GM12878 (cell line): ENCODE measurements at regions not wholly inside any gene's neighbourhood (a gene's known extent, or its start where the extent isn't known, plus 50 kb on each side); places are given as distances from the start of the nearest gene placed in this dataset.

Experiments
- ATAC-seq: fragments of 200-7000 bp; cut with Tn5 transposase; 3 replicates; pipeline ENCODE4 v1.9.1; 2020; ENCODE audit warnings: mild to moderate bottlenecking, moderate library complexity
- BruUV-seq: library from RNA; stranded (reverse); fragments of 400-500 nt; replicated peaks from 2 replicates; lab custom pipeline; 2021; lab: Mats Ljungman, UMichigan
- CTCF ChIA-PET: fragments of 300-600 bp; sonication (Branson Sonifier 250); formaldehyde crosslinking; extraction: SDS; loops from one replicate; lab custom pipeline; 2021; ENCODE audit warnings: inconsistent platforms; lab: Yijun Ruan, JAX
- POLR2A ChIA-PET: fragments of 350-600 bp; formaldehyde crosslinking; extraction: SDS; loops from one replicate; lab custom pipeline; 2021; ENCODE audit warnings: inconsistent platforms; lab: Charles Lee
- RAD21 ChIA-PET: fragments of 300-600 bp; sonication (Branson Sonifier 250); formaldehyde crosslinking; loops from one replicate; lab custom pipeline; 2023; ENCODE audit warnings: antibody characterized with exemption; ENCODE audit not compliant: unreplicated experiment; lab: Charles Lee
- SMC1A ChIA-PET: fragments of 300-600 bp; sonication (Branson Sonifier 250); formaldehyde crosslinking; loops from one replicate; lab custom pipeline; 2023; ENCODE audit not compliant: unreplicated experiment, uncharacterized antibody; lab: Charles Lee
- DNase-seq: peaks from one replicate; pipeline ENCODE4 v3.0.0-alpha.2; 2011; ENCODE audit warnings: low read depth, low spot score
- FAIRE-seq: peaks from 3 replicates; lab custom pipeline; 2011; peaks lifted over from hg19 to GRCh38; lab: Jason Lieb, UNC
- H2AFZ ChIP-seq: 2 replicates; pipeline ENCODE4 v1.6.0; 2011; ENCODE audit warnings: low read depth, low read length, control low read depth; ENCODE audit not compliant: control insufficient read depth
- H3K27ac ChIP-seq: 2 replicates; pipeline ENCODE4 v1.5.1; 2011; ENCODE audit warnings: control low read depth; ENCODE audit not compliant: control insufficient read depth, insufficient read depth
- H3K27me3 ChIP-seq, 2 experiments: replicated peaks in 1 of 2; 2 replicates each; pipeline versions ENCODE4 v1.6.0 to v1.6.1; 2011; ENCODE audit warnings: low read length in 1 of 2; ENCODE audit not compliant: control insufficient read depth in 2 of 2, insufficient read depth in 2 of 2
- H3K36me3 ChIP-seq, 2 experiments: 2 replicates each; pipeline ENCODE4 v1.5.1; 2011; ENCODE audit warnings: low read length in 1 of 2; ENCODE audit not compliant: control insufficient read depth in 2 of 2, insufficient read depth in 2 of 2
- H3K4me1 ChIP-seq: 2 replicates; pipeline ENCODE4 v1.6.1; 2011; ENCODE audit warnings: mild to moderate bottlenecking, low read length, moderate library complexity, mixed read lengths; ENCODE audit not compliant: control insufficient read depth, insufficient read depth
- H3K4me2 ChIP-seq: 2 replicates; pipeline ENCODE4 v1.6.0; 2011; ENCODE audit warnings: control low read depth; ENCODE audit not compliant: control insufficient read depth, insufficient read depth
- H3K4me3 ChIP-seq: fragments of 200-600 bp; sonication (generic); 2 replicates; pipeline ENCODE4 v1.5.1; 2016
- H3K79me2 ChIP-seq: 2 replicates; pipeline ENCODE4 v1.6.0; 2011; ENCODE audit warnings: low read length; ENCODE audit not compliant: control insufficient read depth, insufficient read depth
- H3K9ac ChIP-seq: 2 replicates; pipeline ENCODE4 v1.8.0; 2011; ENCODE audit warnings: low read length, control low read depth, mixed read lengths; ENCODE audit not compliant: control insufficient read depth, insufficient read depth
- H3K9me3 ChIP-seq: replicated peaks from 3 replicates; pipeline ENCODE4 v1.5.1; 2011; ENCODE audit warnings: mild to moderate bottlenecking, low read length; ENCODE audit not compliant: control insufficient read depth, insufficient read depth
- H4K20me1 ChIP-seq: 2 replicates; pipeline ENCODE4 v1.6.0; 2011; ENCODE audit not compliant: control insufficient read depth, insufficient read depth
- ATF3 ChIP-seq: IDR thresholded peaks from 2 replicates; pipeline ENCODE4 v1.6.1; 2011; ENCODE audit warnings: low read depth, mild to moderate bottlenecking, low read length, moderate library complexity, borderline replicate concordance; ENCODE audit errors: extremely low read depth
- CBX3 ChIP-seq: fragments of 200-600 bp; sonication (generic); IDR thresholded peaks from 2 replicates; pipeline ENCODE4 v1.6.1; 2016; ENCODE audit warnings: low read depth, borderline replicate concordance
- CBX5 ChIP-seq: sonication (generic); IDR thresholded peaks from 2 replicates; pipeline ENCODE4 v1.6.1; 2016; ENCODE audit warnings: low read depth, moderate library complexity, mild to moderate bottlenecking, inconsistent platforms
- FOS ChIP-seq: IDR thresholded peaks from 3 replicates; pipeline ENCODE4 v1.6.1; 2011; ENCODE audit warnings: borderline replicate concordance; ENCODE audit not compliant: insufficient read length; ENCODE audit errors: extremely low read depth
- FOXM1 ChIP-seq: IDR thresholded peaks from 2 replicates; pipeline ENCODE4 v1.6.1; 2012; ENCODE audit warnings: low read depth, mild to moderate bottlenecking, inconsistent platforms, low read length, moderate library complexity
- GATAD2B ChIP-seq: fragments of 450-650 bp; conservative IDR thresholded peaks from 2 replicates; pipeline ENCODE4 v1.6.1; 2017; ENCODE audit warnings: low read depth, mild to moderate bottlenecking, moderate library complexity
- IRF3 ChIP-seq: fragments of 450-650 bp; IDR thresholded peaks from 2 replicates; pipeline ENCODE4 v1.6.1; 2014; ENCODE audit warnings: mild to moderate bottlenecking
- MEF2B ChIP-seq: fragments of 450-650 bp; IDR thresholded peaks from 2 replicates; pipeline ENCODE4 v1.6.1; 2018; ENCODE audit warnings: mild to moderate bottlenecking, moderate library complexity; ENCODE audit not compliant: partially characterized antibody, poor library complexity, severe bottlenecking
- MYB ChIP-seq: fragments of 150-350 bp; IDR thresholded peaks from 2 replicates; pipeline ENCODE4 v1.6.1; 2014; ENCODE audit warnings: mild to moderate bottlenecking, low read depth, low read length, borderline replicate concordance
- NFXL1 ChIP-seq: fragments of 450-650 bp; IDR thresholded peaks from 2 replicates; pipeline ENCODE4 v1.6.1; 2017; ENCODE audit warnings: antibody characterized with exemption, mild to moderate bottlenecking, borderline replicate concordance
- NR2F1 ChIP-seq: fragments of 450-650 bp; conservative IDR thresholded peaks from 2 replicates; pipeline ENCODE4 v1.6.1; 2017; ENCODE audit warnings: mild to moderate bottlenecking
- RAD21 ChIP-seq: IDR thresholded peaks from 2 replicates; pipeline ENCODE4 v1.6.1; 2011; ENCODE audit warnings: mild to moderate bottlenecking, low read depth, low read length, moderate library complexity; ENCODE audit not compliant: insufficient read depth
- RCOR1 ChIP-seq: conservative IDR thresholded peaks from 2 replicates; pipeline ENCODE4 v1.6.1; 2012; ENCODE audit warnings: low read depth, low read length, improper control_type of control experiment
- SMAD5 ChIP-seq: IDR thresholded peaks from 2 replicates; pipeline ENCODE4 v1.6.1; 2016; ENCODE audit warnings: antibody characterized with exemption, low read depth
- STAT3 ChIP-seq: IDR thresholded peaks from 2 replicates; pipeline ENCODE4 v1.6.1; 2011; ENCODE audit warnings: low read depth, low read length, improper control_type of control experiment
- TARDBP ChIP-seq: IDR thresholded peaks from 2 replicates; pipeline ENCODE4 v1.6.1; 2016; ENCODE audit warnings: borderline replicate concordance
- TBL1XR1 ChIP-seq: IDR thresholded peaks from 2 replicates; pipeline ENCODE4 v1.6.1; 2012; ENCODE audit warnings: low read depth, low read length, improper control_type of control experiment
- TCF12 ChIP-seq: IDR thresholded peaks from 2 replicates; pipeline ENCODE4 v1.6.1; 2011; ENCODE audit warnings: low read depth, mild to moderate bottlenecking, low read length
- WGBS: methylation state at CpG from one replicate; pipeline ENCODE4 v1.1.6; 2016; ENCODE audit warnings: low lambda C conversion rate; ENCODE audit not compliant: insufficient replicate concordance, insufficient coverage; ENCODE audit errors: missing lambda C conversion rate; 5-methylcytosine and 5-hydroxymethylcytosine counted together
- in situ Hi-C: fragments of 300-500 bp; cut with MboI; formaldehyde crosslinking; loops from 9 replicates; pipeline ENCODE4 v1.14.3; 2018; ENCODE audit warnings: mixed read lengths
- intact Hi-C: fragments of 100-400 bp; cut with micrococcal nuclease; formaldehyde crosslinking; loops from one replicate; pipeline ENCODE4 v1.14.2; 2022; ENCODE audit not compliant: unreplicated experiment

GRCh38 chr9:11097020-11097419, 484.2 kb upstream of the PTPRD start:
- ChIA-PET SMC1A (no interaction called here), POLR2A (no interaction called here), CTCF (no interaction called here), RAD21 (no interaction called here)
- no peak overlapping the region for H3K9ac ChIP-seq
- TF ChIP-seq ATF3: no peak
- no peak for TF ChIP-seq TARDBP
- TF ChIP-seq STAT3: no peak
- no peak for TF ChIP-seq FOS
- no peak for TF ChIP-seq TCF12
- TF ChIP-seq NFXL1: no peak
- no peak for TF ChIP-seq RAD21
- no peak for TF ChIP-seq CBX5
- no peak for TF ChIP-seq MYB
- no peak for TF ChIP-seq IRF3
- TF ChIP-seq GATAD2B: no peak
- TF ChIP-seq SMAD5: no peak
- no peak for TF ChIP-seq CBX3
- no peak for TF ChIP-seq MEF2B
- TF ChIP-seq RCOR1: no peak
- no peak for TF ChIP-seq NR2F1
- no peak for TF ChIP-seq TBL1XR1
- TF ChIP-seq FOXM1: no peak
- no peak overlapping the region for H2AFZ ChIP-seq
- H3K4me3 ChIP-seq: no peak overlapping the region
- no peaks in the 10 kb centered on the region for H3K79me2 ChIP-seq
- FAIRE-seq (no peak), ATAC-seq (no peak), DNase-seq (no peak)
- no peaks in the 10 kb centered on the region for H3K36me3 ChIP-seq
- no peaks in the 10 kb centered on the region for H3K9me3 ChIP-seq
- no peaks in the 10 kb centered on the region for H4K20me1 ChIP-seq
- no peak overlapping the region for H3K27ac ChIP-seq
- no peaks in the 10 kb centered on the region for H3K27me3 ChIP-seq
- 0% methylated on average over 1 of the region's 1 CpG for WGBS
- intact Hi-C loops (no loop called here), in situ Hi-C loops (no loop called here)
- no TSS peak for BruUV-seq
- H3K4me2 ChIP-seq: no peak overlapping the region
- no peaks in the 10 kb centered on the region for H3K4me1 ChIP-seq
